Tongue (tissue), 1 donor: ENCODE measurements at regions not wholly inside any gene's neighbourhood (a gene's known extent, or its start where the extent isn't known, plus 50 kb on each side); places are given as distances from the start of the nearest gene placed in this dataset.

ENCODE experiments used
- DNase-seq: peaks from one replicate; pipeline ENCODE4 v3.0.0-alpha.2; 2015

GRCh38 chr1:30378991-30379581 is 344.3 kb downstream of the MATN1 start:
- DNase-seq = peak; percentile 82

GRCh38 chr1:30378003-30378596 is 345.3 kb downstream of the MATN1 start:
- DNase-seq = no peak

DNA sequence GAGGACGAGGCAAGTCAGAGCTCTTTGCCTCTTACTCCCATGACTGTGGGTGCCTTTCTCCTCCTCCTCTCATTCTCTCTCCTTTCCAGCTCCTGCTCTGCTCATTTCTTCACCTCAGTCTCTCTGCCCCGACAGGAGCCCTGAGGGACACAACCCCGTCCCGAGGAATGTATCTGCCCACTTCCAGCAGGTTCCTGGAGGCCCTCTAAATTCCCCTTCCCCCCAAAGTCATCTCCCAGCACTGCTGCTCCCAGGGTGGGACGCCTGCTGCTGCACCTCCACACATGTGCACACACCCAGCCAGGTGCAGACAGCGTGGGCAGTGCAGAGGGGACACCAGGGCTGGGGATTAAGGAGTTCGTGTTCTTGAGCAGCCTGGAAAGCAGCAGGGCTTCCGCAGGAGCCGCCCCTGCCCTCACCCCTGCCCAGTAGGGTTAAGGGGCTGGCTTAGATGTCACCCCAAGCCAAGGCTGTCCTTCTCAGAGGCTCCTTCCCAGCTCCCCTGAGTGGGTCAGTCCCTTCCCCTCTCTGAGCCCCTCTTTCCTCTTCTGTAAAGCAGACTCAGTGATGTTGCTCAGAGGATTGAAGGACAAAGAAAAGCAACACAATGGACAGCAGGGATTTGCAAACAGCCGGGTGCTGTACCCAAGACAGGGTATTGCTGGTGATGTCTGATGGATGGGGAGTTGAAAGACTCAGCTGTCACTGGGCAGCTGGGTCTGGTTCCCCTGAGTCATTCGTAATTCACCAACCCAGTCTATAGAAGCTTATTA is 346.0 kb downstream of the MATN1 start:
- DNase-seq = peak; percentile 67

- no peak for DNase-seq
Observed at GRCh38 chr1:30376054-30376697, 347.2 kb downstream of the MATN1 start.

- DNase-seq = no peak
Observed at GRCh38 chr1:30375156-30375555, 348.2 kb downstream of the MATN1 start.

DNA sequence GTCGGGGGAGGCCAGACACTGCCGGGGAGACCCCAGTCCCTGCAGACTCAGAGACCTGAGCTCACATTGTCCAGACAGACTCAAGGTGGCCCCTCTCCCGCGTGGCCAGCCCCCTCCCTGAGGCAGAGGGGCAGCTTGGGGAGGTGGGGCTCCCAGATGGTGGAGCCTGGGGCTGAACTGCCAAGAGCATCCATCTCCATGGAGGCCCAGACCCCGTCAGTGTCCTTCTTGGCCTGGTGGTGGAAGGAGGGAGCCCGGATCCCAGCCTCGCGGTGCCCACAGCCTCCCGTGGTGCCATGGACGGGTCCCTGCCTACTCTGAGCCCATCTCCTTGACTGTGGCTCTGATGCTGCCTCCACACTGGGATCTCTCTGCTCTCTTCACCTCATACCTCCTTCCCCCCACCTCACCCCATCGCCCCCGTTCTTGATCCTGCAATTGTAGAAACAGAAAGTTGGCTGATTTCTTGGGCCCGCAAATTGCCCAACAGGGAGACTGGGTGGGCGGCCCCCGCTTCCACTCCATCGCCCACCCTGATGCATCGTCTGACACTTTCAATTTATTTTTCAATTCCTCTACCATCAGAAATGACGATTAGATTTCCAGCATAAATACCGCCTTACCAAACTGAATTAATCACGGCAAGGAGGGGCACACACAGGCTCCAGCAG is 348.9 kb downstream of the MATN1 start:
- no peak for DNase-seq

GRCh38 chr1:30373471-30374399 is 349.6 kb downstream of the MATN1 start:
- DNase-seq = no peak

DNA sequence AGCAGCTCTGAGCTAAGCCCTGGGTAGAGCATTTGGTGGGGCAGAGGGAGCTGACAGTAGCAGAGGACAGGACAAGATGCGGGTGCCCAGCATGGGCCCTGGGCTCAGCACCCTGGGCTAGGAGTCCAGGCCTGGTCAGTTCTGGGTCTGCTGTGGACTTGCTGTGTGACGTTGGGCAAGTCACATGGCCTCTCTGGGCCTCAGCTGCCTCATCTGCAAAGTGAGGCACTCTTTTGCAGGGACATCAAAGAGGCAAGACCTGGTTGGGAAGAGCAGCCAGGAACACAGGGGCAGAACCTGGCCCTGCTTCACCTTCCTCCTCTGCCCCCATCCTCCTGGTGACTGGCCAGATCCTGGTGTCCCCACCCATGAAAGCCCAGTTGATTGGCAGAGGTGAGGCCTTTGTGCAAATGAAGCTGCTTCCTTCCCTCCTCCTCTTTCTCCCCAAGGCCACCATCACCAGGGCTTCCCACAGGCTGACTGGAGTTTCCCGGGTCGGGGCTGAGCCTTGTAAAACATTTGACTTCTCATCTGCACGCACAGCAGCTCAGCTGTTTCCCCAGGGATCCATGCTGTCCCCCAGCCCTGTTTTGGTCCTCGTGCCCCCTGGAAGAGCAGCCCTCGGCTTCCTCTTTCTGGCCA is 350.5 kb downstream of the MATN1 start:
- DNase-seq = no peak

DNA sequence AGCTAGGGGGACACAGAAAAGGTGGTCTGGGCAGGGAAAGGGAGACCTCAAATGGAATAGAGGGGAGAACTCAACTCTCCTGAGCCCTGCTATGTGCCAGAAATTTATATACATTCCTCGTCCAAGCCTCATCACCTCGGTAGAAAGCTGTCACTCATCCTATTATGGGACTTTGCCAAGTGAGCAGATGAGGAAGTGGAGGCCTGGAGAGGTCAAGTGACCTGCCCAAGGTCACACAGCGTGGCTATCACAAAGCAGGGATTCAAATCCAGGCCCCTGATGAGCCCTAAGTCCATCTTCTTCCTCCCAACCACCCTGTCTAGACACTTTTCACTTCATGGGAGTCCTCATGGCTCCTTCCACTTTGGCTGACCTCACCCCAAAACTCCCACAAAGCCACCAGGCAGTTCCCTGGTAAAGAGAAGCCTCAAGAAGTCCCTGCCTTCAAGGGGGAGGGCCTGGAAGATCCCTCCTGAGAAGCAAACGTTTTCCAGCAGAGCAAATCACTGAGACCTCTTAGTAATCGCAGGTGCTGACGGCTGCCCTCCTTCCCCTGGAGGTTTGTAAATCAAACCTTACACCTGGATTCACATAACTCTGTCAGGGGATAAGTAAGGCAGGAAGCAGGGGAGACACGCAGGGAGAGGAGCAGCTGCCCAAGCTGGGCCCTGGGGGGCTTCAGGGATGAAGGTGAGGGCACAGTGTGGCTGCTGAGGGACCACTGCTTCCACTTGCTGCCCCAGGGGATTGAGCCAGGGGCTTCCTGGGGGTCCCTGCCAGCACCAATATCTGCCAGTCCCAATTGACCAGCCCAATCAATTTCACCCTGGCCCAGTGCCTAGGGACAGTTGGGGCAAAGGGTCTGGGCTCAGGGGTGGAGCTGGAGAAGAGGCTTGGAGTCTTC is 351.2 kb downstream of the MATN1 start:
- DNase-seq = peak; percentile 36

DNA sequence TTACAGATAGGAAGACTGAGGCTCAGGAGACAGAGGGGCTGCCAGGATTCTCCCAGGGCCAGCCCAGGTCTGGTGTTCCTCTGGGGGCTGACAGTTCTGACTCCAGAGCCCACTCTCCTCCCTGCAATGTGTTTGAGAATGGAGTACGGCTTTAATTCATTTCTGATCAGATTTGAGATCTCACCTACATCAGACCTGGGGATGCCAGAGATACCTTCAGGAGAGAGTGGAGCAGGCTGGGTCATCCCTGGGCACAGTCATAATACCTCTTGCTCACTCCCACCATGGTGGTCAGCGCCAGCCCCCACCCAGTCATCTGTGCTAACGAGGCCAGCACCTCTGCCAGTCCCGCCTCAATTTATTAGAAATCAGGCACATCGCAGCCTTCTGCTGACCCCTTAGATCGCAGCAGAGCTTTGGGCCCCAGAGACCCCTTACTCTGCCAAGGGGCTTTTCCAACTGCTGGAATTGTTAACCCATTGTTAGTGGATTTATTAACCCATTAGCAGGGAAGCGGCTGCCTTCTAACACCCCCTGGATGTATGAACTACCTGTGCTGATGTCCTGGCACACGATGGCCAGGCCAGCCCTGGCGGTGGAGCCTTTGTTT is 352.1 kb downstream of the MATN1 start:
- DNase-seq = no peak

GRCh38 chr1:30368651-30369240 is 354.6 kb downstream of the MATN1 start:
- no peak for DNase-seq

DNA sequence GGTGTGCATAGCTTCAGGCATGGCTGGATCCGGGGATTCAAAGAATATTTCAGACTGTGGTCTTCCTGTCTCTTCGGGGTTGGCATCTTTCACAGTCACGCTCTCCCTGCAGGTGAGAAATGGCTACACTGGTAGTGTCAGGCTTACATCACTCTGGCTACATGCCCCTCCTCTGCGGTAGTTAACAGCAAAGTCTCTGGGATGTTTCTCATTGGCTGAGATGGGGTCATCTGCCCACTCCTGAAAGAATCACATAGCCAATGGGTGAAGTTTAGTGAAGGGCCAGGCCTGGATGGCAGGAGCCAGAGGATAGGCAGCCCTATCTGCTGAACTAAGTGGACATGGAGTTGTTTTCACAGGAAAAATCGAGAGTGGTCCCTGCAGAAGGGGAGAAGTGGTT is 356.5 kb downstream of the MATN1 start:
- DNase-seq = peak; percentile 20

GRCh38 chr1:30366199-30366598 is 357.2 kb downstream of the MATN1 start:
- DNase-seq = no peak

GRCh38 chr1:30365596-30365995 is 357.8 kb downstream of the MATN1 start:
- no peak for DNase-seq

GRCh38 chr1:30363031-30363430 is 360.4 kb downstream of the MATN1 start:
- DNase-seq = no peak

DNA sequence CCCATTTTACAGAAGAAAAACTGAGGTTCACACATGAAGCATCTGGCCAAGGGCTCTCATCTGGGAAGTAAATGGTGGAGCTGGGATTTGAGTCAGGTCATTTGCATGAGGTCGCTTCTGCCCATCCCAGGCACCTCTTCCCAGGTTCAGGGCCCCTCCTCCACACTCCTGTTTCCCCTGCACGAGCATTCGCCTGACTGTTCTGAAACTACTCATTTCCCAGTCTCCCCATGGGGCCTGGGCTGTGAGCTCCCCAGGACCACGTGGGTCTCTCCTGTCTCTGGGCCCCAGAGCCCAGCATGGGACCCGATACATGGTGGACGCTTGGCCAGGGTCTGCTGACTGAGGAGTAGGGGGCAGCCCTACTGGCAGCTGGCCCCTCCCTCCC is 360.8 kb downstream of the MATN1 start:
- DNase-seq = no peak

- peak; percentile 18 for DNase-seq
Observed at GRCh38 chr1:30361890-30362602, 361.3 kb downstream of the MATN1 start.

DNA sequence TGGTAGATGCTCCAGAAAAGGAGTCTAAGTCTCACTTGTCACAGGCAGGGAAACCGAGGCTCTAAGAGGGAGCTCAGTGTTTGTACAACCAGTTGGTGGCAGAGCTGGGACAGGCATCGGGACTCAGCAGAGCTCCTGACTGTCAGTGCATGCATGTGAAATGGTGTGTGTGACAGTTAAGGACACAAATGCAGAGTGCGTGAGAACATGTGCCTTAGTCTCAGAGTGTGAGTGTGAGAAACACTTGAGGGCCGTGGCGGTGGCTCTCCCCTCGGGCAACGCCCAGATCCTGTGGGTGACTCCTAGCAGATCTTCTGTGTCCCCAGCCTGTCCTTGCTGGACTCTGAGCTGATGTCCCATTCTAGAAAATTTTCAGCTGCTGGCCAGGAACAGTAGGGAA is 362.6 kb downstream of the MATN1 start:
- DNase-seq = no peak
